ENCODE measurements at regions not wholly inside any gene's neighbourhood (a gene's known extent, or its start where the extent isn't known, plus 50 kb on each side); places are given as distances from the start of the nearest gene placed in this dataset.

GRCh38 chr7:35991511-35992232 lies 161.4 kb upstream of the EEPD1 start:
- H3K4me3 ChIP-seq (ENCODE audit: low read depth, low read length), result no peak overlapping the region
- no peaks in the 10 kb centered on the region for H3K79me2 ChIP-seq
- H3K4me1 ChIP-seq, result peaks cover 1% of the 10 kb centered on the region
- no peaks in the 10 kb centered on the region for H3K36me3 ChIP-seq (ENCODE audit: control insufficient read depth, insufficient read depth, low read length)
- TF ChIP-seq, protein P1, sequence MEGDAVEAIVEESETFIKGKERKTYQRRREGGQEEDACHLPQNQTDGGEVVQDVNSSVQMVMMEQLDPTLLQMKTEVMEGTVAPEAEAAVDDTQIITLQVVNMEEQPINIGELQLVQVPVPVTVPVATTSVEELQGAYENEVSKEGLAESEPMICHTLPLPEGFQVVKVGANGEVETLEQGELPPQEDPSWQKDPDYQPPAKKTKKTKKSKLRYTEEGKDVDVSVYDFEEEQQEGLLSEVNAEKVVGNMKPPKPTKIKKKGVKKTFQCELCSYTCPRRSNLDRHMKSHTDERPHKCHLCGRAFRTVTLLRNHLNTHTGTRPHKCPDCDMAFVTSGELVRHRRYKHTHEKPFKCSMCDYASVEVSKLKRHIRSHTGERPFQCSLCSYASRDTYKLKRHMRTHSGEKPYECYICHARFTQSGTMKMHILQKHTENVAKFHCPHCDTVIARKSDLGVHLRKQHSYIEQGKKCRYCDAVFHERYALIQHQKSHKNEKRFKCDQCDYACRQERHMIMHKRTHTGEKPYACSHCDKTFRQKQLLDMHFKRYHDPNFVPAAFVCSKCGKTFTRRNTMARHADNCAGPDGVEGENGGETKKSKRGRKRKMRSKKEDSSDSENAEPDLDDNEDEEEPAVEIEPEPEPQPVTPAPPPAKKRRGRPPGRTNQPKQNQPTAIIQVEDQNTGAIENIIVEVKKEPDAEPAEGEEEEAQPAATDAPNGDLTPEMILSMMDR (IDR thresholded peaks at IDR 0.05), result no peak
- H3K9ac ChIP-seq, result no peak overlapping the region
- no peak overlapping the region for H3K4me2 ChIP-seq (ENCODE audit: low read length)
- H3K9me3 ChIP-seq (ENCODE audit: control insufficient read depth, low read length), result no peaks in the 10 kb centered on the region
- no peaks in the 10 kb centered on the region for H3K27me3 ChIP-seq (ENCODE audit: control insufficient read depth, insufficient read depth, low read length)
- no peak overlapping the region for H3K27ac ChIP-seq
- H2AFZ ChIP-seq, result no peak overlapping the region

GRCh38 chr7:35992436-35992835 lies 160.6 kb upstream of the EEPD1 start:
- Histone ChIP-seq H3K27ac (no peak overlapping the region), H3K9me3 (ENCODE audit: control insufficient read depth, low read length) (no peaks in the 10 kb centered on the region), H3K27me3 (ENCODE audit: control insufficient read depth, insufficient read depth, low read length) (no peaks in the 10 kb centered on the region), H3K4me2 (ENCODE audit: low read length) (no peak overlapping the region), H2AFZ (no peak overlapping the region), H3K36me3 (ENCODE audit: control insufficient read depth, insufficient read depth, low read length) (no peaks in the 10 kb centered on the region), H3K79me2 (no peaks in the 10 kb centered on the region), H3K4me1 (no peaks in the 10 kb centered on the region), H3K9ac (no peak overlapping the region), H3K4me3 (ENCODE audit: low read depth, low read length) (no peak overlapping the region)
- TF ChIP-seq, protein P1 (IDR thresholded peaks at IDR 0.05), result no peak

DNA sequence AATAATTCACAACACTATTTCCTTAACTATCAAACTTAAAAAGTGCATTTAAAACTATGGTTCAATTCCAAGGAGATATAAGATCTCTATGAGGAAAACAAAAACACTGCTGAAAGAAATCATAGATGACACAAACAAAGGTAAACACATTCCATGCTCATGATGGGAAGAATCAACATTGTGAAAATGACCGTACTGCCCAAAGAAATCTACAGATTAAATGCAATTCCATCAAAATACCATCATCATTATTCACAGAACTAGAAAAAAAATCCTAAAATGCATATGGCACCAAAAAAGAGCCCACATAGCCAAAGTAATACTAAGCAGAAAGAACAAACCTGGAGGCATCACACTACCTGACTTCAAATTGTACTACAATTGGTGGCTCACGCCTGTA lies 159.9 kb upstream of the EEPD1 start:
- Histone ChIP-seq H3K4me3 (ENCODE audit: low read depth, low read length) (no peak overlapping the region), H3K4me1 (no peaks in the 10 kb centered on the region), H3K36me3 (ENCODE audit: control insufficient read depth, insufficient read depth, low read length) (no peaks in the 10 kb centered on the region), H2AFZ (no peak overlapping the region), H3K9me3 (ENCODE audit: control insufficient read depth, low read length) (no peaks in the 10 kb centered on the region), H3K9ac (no peak overlapping the region), H3K4me2 (ENCODE audit: low read length) (no peak overlapping the region), H3K79me2 (no peaks in the 10 kb centered on the region), H3K27me3 (ENCODE audit: control insufficient read depth, insufficient read depth, low read length) (no peaks in the 10 kb centered on the region), H3K27ac (no peak overlapping the region)
- TF ChIP-seq, protein P1 (IDR thresholded peaks at IDR 0.05), result no peak

DNA sequence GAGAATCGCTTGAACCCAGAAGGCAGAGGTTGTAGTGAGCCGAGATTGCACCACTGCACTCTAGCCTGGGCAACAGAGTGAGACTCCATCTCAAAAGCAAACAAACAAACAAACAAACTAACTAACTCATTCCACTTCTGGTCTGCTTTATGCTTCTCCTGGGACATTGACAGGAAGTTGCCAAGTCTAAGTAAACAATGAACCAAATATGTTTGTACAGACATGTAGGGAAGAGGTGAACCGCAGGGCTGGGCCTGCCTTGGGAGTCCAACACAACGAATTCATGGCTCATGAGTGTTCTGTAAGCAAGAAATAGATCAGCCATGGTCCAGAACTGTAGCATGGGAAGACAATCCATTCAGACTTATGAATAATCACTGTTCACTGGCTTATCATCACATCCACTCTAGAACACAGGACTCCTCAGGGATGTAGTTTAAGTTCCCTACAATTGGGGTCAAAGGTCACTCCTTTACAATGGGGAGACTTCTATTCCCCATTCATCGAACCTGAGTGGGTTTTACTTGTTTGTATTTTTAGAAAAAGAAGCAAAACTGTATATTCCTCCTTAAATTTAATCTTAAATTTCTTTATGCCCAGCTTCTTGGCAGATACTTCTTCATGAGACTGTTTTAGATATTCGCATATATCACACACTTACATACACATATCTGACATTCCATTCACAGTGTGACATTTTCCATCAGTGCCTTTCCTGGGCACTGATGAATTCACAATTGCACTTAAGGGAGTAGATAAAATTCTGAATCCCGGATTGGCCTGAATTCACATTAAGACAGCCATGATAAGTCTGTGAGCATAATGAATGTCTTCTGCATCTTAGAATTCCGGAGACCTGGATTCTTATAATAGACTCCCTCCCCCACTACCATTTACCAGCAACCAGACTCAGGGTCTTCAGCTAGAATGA lies 159.1 kb upstream of the EEPD1 start:
- no peaks in the 10 kb centered on the region for H3K27me3 ChIP-seq (ENCODE audit: control insufficient read depth, insufficient read depth, low read length)
- H3K4me3 ChIP-seq (ENCODE audit: low read depth, low read length), result no peak overlapping the region
- no peaks in the 10 kb centered on the region for H3K9me3 ChIP-seq (ENCODE audit: control insufficient read depth, low read length)
- H3K79me2 ChIP-seq, result no peaks in the 10 kb centered on the region
- no peak overlapping the region for H3K9ac ChIP-seq
- H3K27ac ChIP-seq, result no peak overlapping the region
- no peaks in the 10 kb centered on the region for H3K4me1 ChIP-seq
- H2AFZ ChIP-seq, result no peak overlapping the region
- TF ChIP-seq, protein P1 (IDR thresholded peaks at IDR 0.05), result no peak
- no peaks in the 10 kb centered on the region for H3K36me3 ChIP-seq (ENCODE audit: control insufficient read depth, insufficient read depth, low read length)
- no peak overlapping the region for H3K4me2 ChIP-seq (ENCODE audit: low read length)

Data from parathyroid adenoma (tissue), 2 donors.